B cell (primary cell): ENCODE measurements at regions not wholly inside any gene's neighbourhood (a gene's known extent, or its start where the extent isn't known, plus 50 kb on each side); places are given as distances from the start of the nearest gene placed in this dataset.

Experiments
- CTCF ChIP-seq: fragments of 200-600 bp; IDR thresholded peaks from one replicate; pipeline ENCODE4 v1.8.0; 2022; ENCODE audit warnings: antibody characterized with exemption, mild to moderate bottlenecking
- EZH2 ChIP-seq: IDR thresholded peaks from 2 replicates; pipeline ENCODE4 v1.6.1; 2012; ENCODE audit warnings: borderline replicate concordance, low read depth, mild to moderate bottlenecking, moderate library complexity, low read length; ENCODE audit not compliant: insufficient read depth, poor library complexity, severe bottlenecking

- no peak for TF ChIP-seq CTCF
- TF ChIP-seq EZH2 = no peak
Observed at GRCh38 chr7:49344556-49344955, 420.2 kb downstream of the CDC14C start.
